Endothelial cell (in vitro differentiated cells): ENCODE measurements at regions not wholly inside any gene's neighbourhood (a gene's known extent, or its start where the extent isn't known, plus 50 kb on each side); places are given as distances from the start of the nearest gene placed in this dataset.
"Not testable (repeated sequence)": the region's sequence is repeated elsewhere in the genome, so short reads cannot be mapped to it uniquely, and the experiment has no call there.

Experiments used
- DNase-seq: peaks from one replicate; pipeline ENCODE4 v3.0.0; 2021; ENCODE audit warnings: low spot score
- H3K27ac Mint-ChIP-seq: one replicate; pipeline ENCODE4 v1.8.0; 2021; ENCODE audit warnings: mixed read lengths, inconsistent platforms; ENCODE audit not compliant: unreplicated experiment
- H3K27me3 Mint-ChIP-seq: one replicate; pipeline ENCODE4 v1.8.0; 2021; ENCODE audit warnings: mild to moderate bottlenecking, moderate library complexity, mixed read lengths, inconsistent platforms; ENCODE audit not compliant: unreplicated experiment
- H3K36me3 Mint-ChIP-seq: one replicate; pipeline ENCODE4 v1.8.0; 2021; ENCODE audit warnings: mild to moderate bottlenecking, low read depth, mixed read lengths, inconsistent platforms; ENCODE audit not compliant: unreplicated experiment
- H3K4me1 Mint-ChIP-seq: one replicate; pipeline ENCODE4 v1.8.0; 2021; ENCODE audit warnings: mild to moderate bottlenecking, mixed read lengths, inconsistent platforms; ENCODE audit not compliant: unreplicated experiment
- H3K4me3 Mint-ChIP-seq: one replicate; pipeline ENCODE4 v1.8.0; 2021; ENCODE audit warnings: mild to moderate bottlenecking, mixed read lengths, inconsistent platforms; ENCODE audit not compliant: unreplicated experiment
- H3K9me3 Mint-ChIP-seq: one replicate; pipeline ENCODE4 v1.8.0; 2021; ENCODE audit warnings: mixed read lengths, inconsistent platforms; ENCODE audit not compliant: unreplicated experiment
- CTCF ChIP-seq: fragments of 200-600 bp; sonication (generic); IDR thresholded peaks from one replicate; pipeline ENCODE4 v1.5.0; 2021; ENCODE audit warnings: antibody characterized with exemption; ENCODE audit not compliant: unreplicated experiment

DNA sequence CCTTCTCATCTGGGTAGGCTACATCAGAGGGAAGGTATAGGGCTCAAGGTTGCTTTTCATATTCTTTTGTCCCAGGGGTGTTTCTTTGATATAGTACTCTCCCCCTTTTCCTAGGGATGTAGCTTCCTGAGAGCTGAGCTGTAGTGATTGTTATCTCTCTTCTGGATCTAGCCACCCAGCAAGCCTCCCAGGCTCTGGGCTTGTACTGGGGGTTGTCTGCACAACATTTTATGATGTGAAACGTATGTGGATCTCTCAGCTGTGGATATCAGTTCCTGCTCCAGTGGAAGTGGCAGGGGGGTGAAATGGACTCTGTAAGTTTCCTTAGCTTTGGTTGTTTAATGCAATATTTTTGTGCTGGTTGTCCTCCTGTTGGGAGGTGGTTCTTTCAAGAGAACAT, 437.3 kb upstream of the SYNCRIP start:
- Mint-ChIP-seq H3K4me1 (no peaks in the 10 kb centered on the region), H3K36me3 (no peaks in the 10 kb centered on the region), H3K4me3 (no peak overlapping the region), H3K27me3 (no peaks in the 10 kb centered on the region), H3K9me3 (no peaks in the 10 kb centered on the region), H3K27ac (no peak overlapping the region)
- TF ChIP-seq CTCF: no peak
- DNase-seq: no peak

DNA sequence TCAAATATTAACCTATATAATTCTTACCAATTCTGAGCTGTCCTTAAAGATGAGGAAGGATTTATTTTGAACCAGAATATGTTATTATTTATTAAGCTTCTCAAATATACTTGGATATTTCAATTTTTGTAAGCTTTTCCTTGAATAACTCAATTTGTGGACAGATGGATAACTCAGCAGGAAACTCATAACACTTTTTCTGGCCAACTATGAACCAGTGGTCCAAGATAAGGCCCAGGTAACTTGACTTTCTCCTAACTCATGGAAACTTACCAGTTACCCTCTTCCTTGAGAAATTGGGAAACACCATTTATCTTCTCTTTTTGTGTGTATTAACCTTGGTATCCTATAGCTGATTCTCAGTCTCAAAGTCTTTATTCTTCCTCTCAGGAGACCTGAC, 427.5 kb upstream of the SYNCRIP start:
- no peak overlapping the region for H3K27ac Mint-ChIP-seq
- no peak overlapping the region for H3K4me3 Mint-ChIP-seq
- no peaks in the 10 kb centered on the region for H3K9me3 Mint-ChIP-seq
- no peaks in the 10 kb centered on the region for H3K36me3 Mint-ChIP-seq
- no peaks in the 10 kb centered on the region for H3K27me3 Mint-ChIP-seq
- DNase-seq: no peak
- H3K4me1 Mint-ChIP-seq: no peaks in the 10 kb centered on the region
- TF ChIP-seq CTCF: no peak

- H3K27ac Mint-ChIP-seq, H3K27me3 Mint-ChIP-seq, H3K4me3 Mint-ChIP-seq, H3K9me3 Mint-ChIP-seq, H3K36me3 Mint-ChIP-seq, H3K4me1 Mint-ChIP-seq, DNase-seq: not testable (repeated sequence)
These were observed 422.3 kb upstream of the SYNCRIP start for GRCh38 chr6:86065002-86065401.

- H3K27me3 Mint-ChIP-seq, DNase-seq, H3K36me3 Mint-ChIP-seq, H3K27ac Mint-ChIP-seq, H3K4me1 Mint-ChIP-seq, H3K9me3 Mint-ChIP-seq, H3K4me3 Mint-ChIP-seq: not testable (repeated sequence)
These were observed 414.8 kb upstream of the SYNCRIP start for GRCh38 chr6:86057293-86057980.

DNA sequence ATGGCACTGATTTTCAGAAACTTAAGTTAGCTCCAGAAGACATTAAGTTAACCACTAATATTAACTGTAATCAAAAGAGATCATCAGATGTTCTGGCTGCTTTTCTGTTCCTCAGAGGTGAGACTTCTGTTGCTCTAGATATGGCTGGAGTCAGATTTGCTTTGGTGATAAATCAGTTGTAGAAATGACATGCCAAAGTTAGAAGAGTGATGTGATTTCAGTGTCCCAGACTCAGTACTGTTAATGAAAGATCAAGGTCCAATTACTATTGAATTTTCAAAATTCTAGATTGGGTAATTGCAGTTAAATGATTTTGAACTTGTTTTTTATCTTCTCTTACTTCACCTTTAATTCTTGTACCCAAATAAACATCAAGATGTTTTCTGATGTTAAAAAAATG, 402.4 kb upstream of the SYNCRIP start:
- DNase-seq: no peak
- Mint-ChIP-seq H3K9me3 (no peaks in the 10 kb centered on the region), H3K27ac (no peak overlapping the region), H3K27me3 (no peaks in the 10 kb centered on the region), H3K4me1 (no peaks in the 10 kb centered on the region), H3K36me3 (no peaks in the 10 kb centered on the region), H3K4me3 (no peak overlapping the region)
- no peak for TF ChIP-seq CTCF

DNA sequence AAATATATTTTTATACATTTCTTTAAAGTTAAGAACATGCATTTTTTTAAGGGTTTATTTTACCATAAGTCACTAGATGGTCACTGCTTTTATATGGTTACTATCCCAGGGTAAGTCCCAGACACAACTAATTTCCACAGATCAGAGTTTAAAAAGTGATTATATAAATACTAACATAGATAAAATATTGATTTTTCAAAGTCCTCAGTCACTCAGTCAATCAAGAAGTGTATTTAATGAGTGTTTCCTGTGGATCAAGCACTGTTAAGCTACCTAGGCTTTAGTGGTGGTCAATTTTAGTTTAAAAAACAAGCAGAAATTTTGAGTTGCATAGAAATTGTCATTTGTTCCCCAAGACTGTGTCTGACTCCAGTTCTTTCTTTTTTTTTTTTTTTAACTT, 399.5 kb upstream of the SYNCRIP start:
- no peaks in the 10 kb centered on the region for H3K4me1 Mint-ChIP-seq

More for the DNA sequence above, 399.5 kb upstream of the SYNCRIP start:
- no peak for DNase-seq
- Mint-ChIP-seq H3K9me3 (no peaks in the 10 kb centered on the region), H3K27ac (no peak overlapping the region), H3K27me3 (no peaks in the 10 kb centered on the region), H3K36me3 (no peaks in the 10 kb centered on the region), H3K4me3 (no peak overlapping the region)
- TF ChIP-seq CTCF: no peak
